Body of pancreas (tissue), 4 donors: ENCODE measurements at regions not wholly inside any gene's neighbourhood (a gene's known extent, or its start where the extent isn't known, plus 50 kb on each side); places are given as distances from the start of the nearest gene placed in this dataset.
A peak's percentile ranks its signal among the peaks of the same experiment; 100 is the strongest.

Source experiments
- ATAC-seq: fragments of 150-250 bp; one replicate; pipeline ENCODE4 v1.9.1; 2016
- DNase-seq, 4 donors: peaks; one replicate each; pipeline ENCODE4 v3.0.0-alpha.2; 2019
- H3K27ac ChIP-seq, 4 donors: fragments of 200-600 bp; sonication (generic); 1 replicate in 3 of 4; 2 replicates in 1 of 4; pipeline versions ENCODE4 v1.5.1 to v1.6.1; 2016 to 2019; ENCODE audit warnings: mild to moderate bottlenecking in 1 of 4, mixed read lengths in 1 of 4, moderate library complexity in 1 of 4
- H3K27me3 ChIP-seq, 2 donors: fragments of 200-600 bp; sonication (generic); one replicate each; pipeline ENCODE4 v1.6.0; 2016; ENCODE audit warnings: mild to moderate bottlenecking in 1 of 2
- H3K36me3 ChIP-seq, 2 donors: fragments of 200-600 bp; sonication (generic); replicated peaks in 1 of 2; 2 replicates each; pipeline ENCODE4 v1.5.1; 2016; ENCODE audit warnings: low read depth in 2 of 2; ENCODE audit not compliant: insufficient read depth in 1 of 2
- H3K4me1 ChIP-seq: fragments of 200-600 bp; sonication (generic); one replicate; pipeline ENCODE4 v1.6.0; 2016
- H3K4me3 ChIP-seq, 2 donors: fragments of 200-600 bp; sonication (generic); 1 replicate in 1 of 2; 2 replicates in 1 of 2; pipeline ENCODE4 v1.5.1; 2016 to 2019
- H3K9me3 ChIP-seq, 3 donors: fragments of 200-600 bp; sonication (generic); 1 replicate in 2 of 3; 2 replicates in 1 of 3; pipeline ENCODE4 v1.5.1; 2016
- POLR2A ChIP-seq, 3 donors: fragments of 450-650 bp; IDR thresholded peaks; one replicate each; pipeline ENCODE4 v1.6.1; 2016; ENCODE audit warnings: antibody characterized with exemption in 3 of 3, mild to moderate bottlenecking in 2 of 3
- WGBS, 2 donors: methylation state at CpG; one replicate each; pipeline ENCODE4 v1.1.5; 2017; 5-methylcytosine and 5-hydroxymethylcytosine counted together
- intact Hi-C: fragments of 100-400 bp; cut with DNase I; formaldehyde crosslinking; loops from one replicate; pipeline ENCODE4 v1.15.1; 2023
- TF ChIP-seq, protein P1 (sequence below), 7 experiments: fragments of 450-650 bp in 4 of 7; fragments of 200-600 bp in 3 of 7; sonication (generic) in 3 of 7; IDR thresholded peaks; one replicate each; pipeline ENCODE4 v1.5.1; 2016 to 2019; ENCODE audit warnings: antibody characterized with exemption in 7 of 7

- TF ChIP-seq, protein P1, sequence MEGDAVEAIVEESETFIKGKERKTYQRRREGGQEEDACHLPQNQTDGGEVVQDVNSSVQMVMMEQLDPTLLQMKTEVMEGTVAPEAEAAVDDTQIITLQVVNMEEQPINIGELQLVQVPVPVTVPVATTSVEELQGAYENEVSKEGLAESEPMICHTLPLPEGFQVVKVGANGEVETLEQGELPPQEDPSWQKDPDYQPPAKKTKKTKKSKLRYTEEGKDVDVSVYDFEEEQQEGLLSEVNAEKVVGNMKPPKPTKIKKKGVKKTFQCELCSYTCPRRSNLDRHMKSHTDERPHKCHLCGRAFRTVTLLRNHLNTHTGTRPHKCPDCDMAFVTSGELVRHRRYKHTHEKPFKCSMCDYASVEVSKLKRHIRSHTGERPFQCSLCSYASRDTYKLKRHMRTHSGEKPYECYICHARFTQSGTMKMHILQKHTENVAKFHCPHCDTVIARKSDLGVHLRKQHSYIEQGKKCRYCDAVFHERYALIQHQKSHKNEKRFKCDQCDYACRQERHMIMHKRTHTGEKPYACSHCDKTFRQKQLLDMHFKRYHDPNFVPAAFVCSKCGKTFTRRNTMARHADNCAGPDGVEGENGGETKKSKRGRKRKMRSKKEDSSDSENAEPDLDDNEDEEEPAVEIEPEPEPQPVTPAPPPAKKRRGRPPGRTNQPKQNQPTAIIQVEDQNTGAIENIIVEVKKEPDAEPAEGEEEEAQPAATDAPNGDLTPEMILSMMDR (IDR thresholded peaks at IDR 0.05) = no peak
- no peak for TF ChIP-seq POLR2A (IDR thresholded peaks at IDR 0.05)
- H3K4me3 ChIP-seq = no peak overlapping the region
- intact Hi-C loops = loop anchor here (10.0 kb wide), 1 partner anchor 60 kb away; no protein-coding TSS in a partner anchor
- no peaks in the 10 kb centered on the region for H3K27me3 ChIP-seq
- H3K27ac ChIP-seq = no peak overlapping the region
- ATAC-seq (no peak), DNase-seq (peak in 1 of 4 donors; percentile 10)
- H3K9me3 ChIP-seq = no peaks in the 10 kb centered on the region
- no peaks in the 10 kb centered on the region for H3K4me1 ChIP-seq
- no peaks in the 10 kb centered on the region for H3K36me3 ChIP-seq
- WGBS, 2 donors = 58 to 83% methylated on average over 9 to 27 of the region's 28 CpGs
These were observed 1809.9 kb upstream of the ACO1 start for GRCh38 chr9:30574355-30575151.

DNA sequence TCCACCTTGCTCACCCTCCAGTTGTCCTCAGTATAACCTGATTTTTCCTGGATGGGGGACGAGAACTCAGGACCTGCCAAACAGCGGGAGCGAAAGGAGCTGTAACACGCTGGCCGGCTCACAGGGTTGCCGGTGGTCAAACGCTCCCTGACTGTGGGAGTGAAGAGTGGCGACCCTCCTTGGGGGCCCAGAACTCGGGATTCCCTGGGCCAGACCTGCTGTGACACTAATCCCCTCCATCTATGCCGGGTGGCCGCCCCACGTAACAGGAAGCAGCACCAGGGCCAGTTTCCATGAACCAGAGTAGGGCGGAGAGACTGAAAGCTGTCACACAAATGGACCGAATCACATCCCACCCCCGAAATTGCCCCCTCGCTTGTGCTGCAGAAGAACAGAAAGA is 1809.2 kb upstream of the ACO1 start:
- intact Hi-C loops = loop anchor here (10.0 kb wide), 1 partner anchor 60 kb away; no protein-coding TSS in a partner anchor
- WGBS, 2 donors = 77 to 85% methylated on average over 12 to 16 of the region's 16 CpGs
- no peaks in the 10 kb centered on the region for H3K4me1 ChIP-seq
- TF ChIP-seq POLR2A (IDR thresholded peaks at IDR 0.05) = no peak
- TF ChIP-seq, protein P1 (IDR thresholded peaks at IDR 0.05) = no peak
- ATAC-seq (no peak), DNase-seq (no peak)
- no peak overlapping the region for H3K27ac ChIP-seq
- no peaks in the 10 kb centered on the region for H3K36me3 ChIP-seq
- no peaks in the 10 kb centered on the region for H3K27me3 ChIP-seq
- no peaks in the 10 kb centered on the region for H3K9me3 ChIP-seq
- no peak overlapping the region for H3K4me3 ChIP-seq

DNA sequence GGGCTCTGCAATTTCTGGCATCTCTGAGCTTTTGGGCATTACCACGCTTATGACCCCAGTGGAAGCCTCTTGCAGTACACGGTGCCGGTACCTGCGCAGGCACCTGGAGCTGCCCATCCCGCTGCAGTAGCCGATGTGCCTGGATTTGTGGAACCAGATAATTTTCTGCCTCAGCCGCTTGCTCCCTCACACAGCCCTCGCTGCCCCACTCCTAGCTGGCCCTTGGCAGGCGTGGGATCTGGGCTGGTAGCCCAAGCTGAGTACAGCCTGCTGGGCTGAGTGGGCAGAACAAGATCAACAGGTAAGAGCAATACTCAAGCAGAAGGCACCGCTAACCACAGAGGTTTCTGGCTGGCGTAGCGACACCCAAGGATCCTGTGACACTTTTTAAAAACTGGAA is 1808.8 kb upstream of the ACO1 start:
- ATAC-seq = no peak
- TF ChIP-seq POLR2A (IDR thresholded peaks at IDR 0.05) = no peak
- TF ChIP-seq, protein P1 (IDR thresholded peaks at IDR 0.05) = no peak
- Histone ChIP-seq H3K36me3 (no peaks in the 10 kb centered on the region), H3K9me3 (no peaks in the 10 kb centered on the region), H3K27me3 (no peaks in the 10 kb centered on the region), H3K27ac (no peak overlapping the region), H3K4me3 (no peak overlapping the region), H3K4me1 (no peaks in the 10 kb centered on the region)
- no peak for DNase-seq
- intact Hi-C loops = loop anchor here (10.0 kb wide), 1 partner anchor 61 kb away; no protein-coding TSS in a partner anchor
- WGBS, 2 donors = 83 to 87% methylated on average over 8 to 12 of the region's 12 CpGs

DNA sequence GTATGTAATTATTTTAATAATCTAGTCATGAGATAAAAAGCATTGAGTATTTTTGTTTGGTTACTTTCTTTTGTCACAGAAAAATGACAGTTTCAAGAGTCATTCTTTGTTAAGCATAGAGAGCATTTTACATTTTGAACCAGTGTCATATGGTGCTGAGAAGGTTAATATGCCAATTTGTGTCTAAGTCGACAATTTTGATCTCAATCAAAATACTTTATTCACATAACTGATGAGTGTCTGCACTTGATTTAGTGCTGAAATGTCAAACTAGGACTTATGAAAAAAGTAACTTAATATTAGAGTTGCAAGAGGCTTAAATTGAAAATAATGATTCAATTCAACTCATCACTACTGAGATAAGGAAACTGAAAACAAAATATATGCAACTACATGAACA is 1804.6 kb upstream of the ACO1 start:
- intact Hi-C loops = loop anchor here (10.0 kb wide), 1 partner anchor 65 kb away; no protein-coding TSS in a partner anchor
- H3K27ac ChIP-seq = no peak overlapping the region
- TF ChIP-seq POLR2A (IDR thresholded peaks at IDR 0.05) = no peak
- TF ChIP-seq, protein P1 (IDR thresholded peaks at IDR 0.05) = no peak
- 49 to 58% methylated on average over 1 of the region's 1 CpG for WGBS, 2 donors
- ATAC-seq = no peak
- H3K27me3 ChIP-seq = no peaks in the 10 kb centered on the region
- no peak for DNase-seq
- H3K4me3 ChIP-seq = no peak overlapping the region
- no peaks in the 10 kb centered on the region for H3K9me3 ChIP-seq
- H3K4me1 ChIP-seq = no peaks in the 10 kb centered on the region
- H3K36me3 ChIP-seq = no peaks in the 10 kb centered on the region

DNA sequence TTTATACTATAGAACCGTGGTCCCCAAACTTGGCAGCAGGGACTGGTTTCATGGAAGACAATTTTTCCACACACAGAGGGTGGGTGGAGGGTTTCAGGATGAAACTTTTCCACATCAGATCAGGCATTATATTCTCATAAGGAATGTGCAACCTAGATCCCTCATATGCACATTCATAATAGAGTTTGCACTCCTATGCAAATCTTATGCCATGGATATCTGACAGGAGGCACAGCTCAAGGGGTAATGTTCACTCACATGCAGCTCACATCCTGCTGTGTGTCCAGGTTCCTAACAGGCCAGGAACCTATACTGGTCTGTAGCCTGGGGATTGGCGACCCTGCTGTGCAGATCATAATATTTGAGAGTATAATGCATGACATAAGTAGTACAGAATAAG is 1802.2 kb upstream of the ACO1 start:
- 51 to 58% methylated on average over 2 of the region's 2 CpGs for WGBS, 2 donors
- DNase-seq (no peak), ATAC-seq (no peak)
- Histone ChIP-seq H3K4me1 (no peaks in the 10 kb centered on the region), H3K36me3 (no peaks in the 10 kb centered on the region), H3K27me3 (no peaks in the 10 kb centered on the region), H3K27ac (no peak overlapping the region), H3K9me3 (no peaks in the 10 kb centered on the region), H3K4me3 (no peak overlapping the region)
- intact Hi-C loops = no loop called here
- TF ChIP-seq, protein P1 (IDR thresholded peaks at IDR 0.05) = no peak
- TF ChIP-seq POLR2A (IDR thresholded peaks at IDR 0.05) = no peak
